ENCODE measurements at regions not wholly inside any gene's neighbourhood (a gene's known extent, or its start where the extent isn't known, plus 50 kb on each side); places are given as distances from the start of the nearest gene placed in this dataset.

DNA sequence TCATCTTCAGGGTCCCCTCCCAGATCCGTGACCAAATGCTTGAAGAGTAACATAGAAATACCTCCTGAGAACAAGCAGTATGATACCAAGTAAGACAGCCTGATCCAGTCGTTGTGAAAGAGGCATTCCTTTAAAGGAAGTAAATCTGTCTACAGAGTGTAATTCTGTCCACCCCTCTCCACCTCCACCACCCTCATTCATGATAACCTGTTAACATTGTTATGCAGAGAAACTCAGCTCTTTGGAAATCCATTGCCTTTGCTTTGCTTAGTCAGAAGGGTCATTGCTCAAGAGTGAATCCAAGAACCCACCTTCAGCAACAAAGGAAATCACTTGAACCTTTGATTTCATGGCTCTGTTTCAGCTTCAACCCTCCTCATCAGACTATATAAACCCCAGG is 155.6 kb downstream of the CYP26B1 start:
- DNase-seq (ENCODE audit: low spot score) = no peak
- no peaks in the 10 kb centered on the region for H3K36me3 Mint-ChIP-seq (ENCODE audit: low read depth)

DNA sequence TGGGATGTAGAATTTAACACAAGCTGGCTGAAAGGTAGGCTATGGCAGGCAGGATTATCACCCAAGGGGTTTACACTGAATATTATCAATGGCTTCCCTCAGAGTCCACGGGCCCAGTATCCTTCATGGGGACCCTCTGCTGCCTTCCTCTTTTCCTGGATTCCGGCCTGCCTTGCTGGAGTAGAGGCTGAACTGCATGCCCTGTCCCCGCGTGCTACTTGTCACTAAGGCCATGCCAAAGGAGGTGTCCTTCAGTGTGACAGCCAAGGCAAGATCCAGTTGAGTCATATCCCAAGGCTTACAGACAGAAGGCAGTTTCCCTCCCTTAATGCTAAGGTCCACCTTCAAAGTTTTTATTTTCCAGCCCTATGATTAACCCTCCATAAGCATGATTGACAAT is 156.3 kb downstream of the CYP26B1 start:
- ATAC-seq = no peak
- no peak overlapping the region for H3K4me3 Mint-ChIP-seq

More for the DNA sequence above, 155.6 kb downstream of the CYP26B1 start:
- no peaks in the 10 kb centered on the region for H3K36me3 ChIP-seq (ENCODE audit: insufficient read depth)
- peaks cover 8% of the 10 kb centered on the region; the same call in 1 of the 2 replicates for H3K4me1 ChIP-seq (ENCODE audit: insufficient read depth)
- H2AFZ ChIP-seq = no peak overlapping the region
- Mint-ChIP-seq H3K4me1 (peaks cover 15% of the 10 kb centered on the region), H3K27me3 (ENCODE audit: insufficient read depth, low read depth, poor library complexity) (no peaks in the 10 kb centered on the region), H3K9me3 (no peaks in the 10 kb centered on the region), H3K27ac (peak overlapping the region; percentile 53; the same call in 1 of the 2 replicates), H3K4me3 (no peak overlapping the region)
- no peak for ATAC-seq
- H4K20me1 ChIP-seq (replicated peaks; ENCODE audit: insufficient read depth) = no peaks in the 10 kb centered on the region
- H3K4me3 ChIP-seq = no peak overlapping the region
- H3F3A ChIP-seq (replicated peaks; ENCODE audit: low read depth) = no peaks in the 10 kb centered on the region
- no peak overlapping the region for H3K4me2 ChIP-seq
- TF ChIP-seq EZH2phosphoT487 (IDR thresholded peaks at IDR 0.05; ENCODE audit: unreplicated experiment) (no peak), NANOG (IDR thresholded peaks at IDR 0.05; ENCODE audit: borderline replicate concordance) (no peak), EZH2 (IDR thresholded peaks at IDR 0.05; ENCODE audit: low read depth, unreplicated experiment) (no peak), STAT1 (IDR thresholded peaks at IDR 0.05; ENCODE audit: unreplicated experiment) (no peak)
- TF ChIP-seq, protein P1, sequence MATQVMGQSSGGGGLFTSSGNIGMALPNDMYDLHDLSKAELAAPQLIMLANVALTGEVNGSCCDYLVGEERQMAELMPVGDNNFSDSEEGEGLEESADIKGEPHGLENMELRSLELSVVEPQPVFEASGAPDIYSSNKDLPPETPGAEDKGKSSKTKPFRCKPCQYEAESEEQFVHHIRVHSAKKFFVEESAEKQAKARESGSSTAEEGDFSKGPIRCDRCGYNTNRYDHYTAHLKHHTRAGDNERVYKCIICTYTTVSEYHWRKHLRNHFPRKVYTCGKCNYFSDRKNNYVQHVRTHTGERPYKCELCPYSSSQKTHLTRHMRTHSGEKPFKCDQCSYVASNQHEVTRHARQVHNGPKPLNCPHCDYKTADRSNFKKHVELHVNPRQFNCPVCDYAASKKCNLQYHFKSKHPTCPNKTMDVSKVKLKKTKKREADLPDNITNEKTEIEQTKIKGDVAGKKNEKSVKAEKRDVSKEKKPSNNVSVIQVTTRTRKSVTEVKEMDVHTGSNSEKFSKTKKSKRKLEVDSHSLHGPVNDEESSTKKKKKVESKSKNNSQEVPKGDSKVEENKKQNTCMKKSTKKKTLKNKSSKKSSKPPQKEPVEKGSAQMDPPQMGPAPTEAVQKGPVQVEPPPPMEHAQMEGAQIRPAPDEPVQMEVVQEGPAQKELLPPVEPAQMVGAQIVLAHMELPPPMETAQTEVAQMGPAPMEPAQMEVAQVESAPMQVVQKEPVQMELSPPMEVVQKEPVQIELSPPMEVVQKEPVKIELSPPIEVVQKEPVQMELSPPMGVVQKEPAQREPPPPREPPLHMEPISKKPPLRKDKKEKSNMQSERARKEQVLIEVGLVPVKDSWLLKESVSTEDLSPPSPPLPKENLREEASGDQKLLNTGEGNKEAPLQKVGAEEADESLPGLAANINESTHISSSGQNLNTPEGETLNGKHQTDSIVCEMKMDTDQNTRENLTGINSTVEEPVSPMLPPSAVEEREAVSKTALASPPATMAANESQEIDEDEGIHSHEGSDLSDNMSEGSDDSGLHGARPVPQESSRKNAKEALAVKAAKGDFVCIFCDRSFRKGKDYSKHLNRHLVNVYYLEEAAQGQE (IDR thresholded peaks at IDR 0.05; ENCODE audit: unreplicated experiment) = no peak
- H3K9me2 ChIP-seq (ENCODE audit: insufficient read depth) = no peaks in the 10 kb centered on the region
- H3K27ac ChIP-seq (ENCODE audit: low read depth) = no peak overlapping the region
- no peaks in the 10 kb centered on the region for H3K79me2 ChIP-seq (replicated peaks; ENCODE audit: insufficient read depth)
- no peaks in the 10 kb centered on the region for H3K27me3 ChIP-seq (ENCODE audit: insufficient read depth)

More for the DNA sequence above, 156.3 kb downstream of the CYP26B1 start:
- no peak for DNase-seq (ENCODE audit: low spot score)
- no peaks in the 10 kb centered on the region for H3K79me2 ChIP-seq (replicated peaks; ENCODE audit: insufficient read depth)
- H3K4me2 ChIP-seq = no peak overlapping the region
- Mint-ChIP-seq H3K27me3 (ENCODE audit: insufficient read depth, low read depth, poor library complexity) (no peaks in the 10 kb centered on the region), H3K27ac (no peak overlapping the region), H3K9me3 (no peaks in the 10 kb centered on the region), H3K36me3 (ENCODE audit: low read depth) (no peaks in the 10 kb centered on the region), H3K4me1 (peaks cover 15% of the 10 kb centered on the region)
- no peak overlapping the region for H2AFZ ChIP-seq
- H4K20me1 ChIP-seq (replicated peaks; ENCODE audit: insufficient read depth) = no peaks in the 10 kb centered on the region
- peaks cover 8% of the 10 kb centered on the region; the same call in 1 of the 2 replicates for H3K4me1 ChIP-seq (ENCODE audit: insufficient read depth)
- no peaks in the 10 kb centered on the region for H3K36me3 ChIP-seq (ENCODE audit: insufficient read depth)
- H3K4me3 ChIP-seq = no peak overlapping the region
- no peak overlapping the region for H3K27ac ChIP-seq (ENCODE audit: low read depth)
- no peaks in the 10 kb centered on the region for H3K27me3 ChIP-seq (ENCODE audit: insufficient read depth)
- H3K9me2 ChIP-seq (ENCODE audit: insufficient read depth) = no peaks in the 10 kb centered on the region
- no peaks in the 10 kb centered on the region for H3F3A ChIP-seq (replicated peaks; ENCODE audit: low read depth)
- no peak for TF ChIP-seq ZNF114 (CRISPR knock-in tag; IDR thresholded peaks at IDR 0.05)
- TF ChIP-seq, protein P1 (IDR thresholded peaks at IDR 0.05; ENCODE audit: unreplicated experiment) = no peak
- TF ChIP-seq EZH2phosphoT487 (IDR thresholded peaks at IDR 0.05; ENCODE audit: unreplicated experiment) = no peak
- TF ChIP-seq POLR2AphosphoS5 (IDR thresholded peaks at IDR 0.05; ENCODE audit: low read depth) = no peak
- no peak for TF ChIP-seq JUNB (IDR thresholded peaks at IDR 0.05; ENCODE audit: unreplicated experiment)
- TF ChIP-seq, protein P2, sequence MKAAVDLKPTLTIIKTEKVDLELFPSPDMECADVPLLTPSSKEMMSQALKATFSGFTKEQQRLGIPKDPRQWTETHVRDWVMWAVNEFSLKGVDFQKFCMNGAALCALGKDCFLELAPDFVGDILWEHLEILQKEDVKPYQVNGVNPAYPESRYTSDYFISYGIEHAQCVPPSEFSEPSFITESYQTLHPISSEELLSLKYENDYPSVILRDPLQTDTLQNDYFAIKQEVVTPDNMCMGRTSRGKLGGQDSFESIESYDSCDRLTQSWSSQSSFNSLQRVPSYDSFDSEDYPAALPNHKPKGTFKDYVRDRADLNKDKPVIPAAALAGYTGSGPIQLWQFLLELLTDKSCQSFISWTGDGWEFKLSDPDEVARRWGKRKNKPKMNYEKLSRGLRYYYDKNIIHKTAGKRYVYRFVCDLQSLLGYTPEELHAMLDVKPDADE (IDR thresholded peaks at IDR 0.05) = no peak
- TF ChIP-seq CREB1 (CRISPR knock-in tag; IDR thresholded peaks at IDR 0.05; ENCODE audit: low read depth) = no peak
